ENCODE measurements at regions not wholly inside any gene's neighbourhood (a gene's known extent, or its start where the extent isn't known, plus 50 kb on each side); places are given as distances from the start of the nearest gene placed in this dataset.

DNA sequence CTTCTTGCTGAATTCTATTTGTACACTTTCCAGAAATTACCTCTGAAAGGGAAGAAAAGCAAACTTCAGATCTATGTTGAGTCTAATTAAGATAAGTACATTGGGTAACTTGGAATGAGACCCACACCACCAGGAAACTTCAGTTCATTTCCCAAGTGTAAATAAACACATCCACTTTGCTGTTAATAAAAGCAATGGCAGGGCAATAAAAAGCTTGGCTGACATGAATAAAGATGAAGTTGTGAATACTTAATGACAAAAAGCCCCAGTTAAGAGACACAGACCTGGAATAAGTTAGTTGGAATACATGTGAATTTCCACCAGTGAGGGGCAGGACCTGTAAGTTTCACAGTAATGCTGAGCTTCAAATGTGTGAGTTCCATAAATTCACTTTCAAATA, 83.3 kb downstream of the MEX3B start:
- TF ChIP-seq GATA3 (IDR thresholded peaks at IDR 0.05; ENCODE audit: low read depth, low read length) (no peak), GATA2 (IDR thresholded peaks at IDR 0.05; ENCODE audit: low read depth, low read length) (no peak)

Data from SH-SY5Y (cell line).